Globus pallidus (tissue), 1 donor: ENCODE measurements at regions not wholly inside any gene's neighbourhood (a gene's known extent, or its start where the extent isn't known, plus 50 kb on each side); places are given as distances from the start of the nearest gene placed in this dataset.
A peak's percentile ranks its signal among the peaks of the same experiment; 100 is the strongest.
"Not testable (repeated sequence)": the region's sequence is repeated elsewhere in the genome, so short reads cannot be mapped to it uniquely, and the experiment has no call there.

Experiments used
- DNase-seq: peaks from one replicate; pipeline ENCODE4 v3.0.0-alpha.2; 2015; ENCODE audit warnings: low spot score

DNA sequence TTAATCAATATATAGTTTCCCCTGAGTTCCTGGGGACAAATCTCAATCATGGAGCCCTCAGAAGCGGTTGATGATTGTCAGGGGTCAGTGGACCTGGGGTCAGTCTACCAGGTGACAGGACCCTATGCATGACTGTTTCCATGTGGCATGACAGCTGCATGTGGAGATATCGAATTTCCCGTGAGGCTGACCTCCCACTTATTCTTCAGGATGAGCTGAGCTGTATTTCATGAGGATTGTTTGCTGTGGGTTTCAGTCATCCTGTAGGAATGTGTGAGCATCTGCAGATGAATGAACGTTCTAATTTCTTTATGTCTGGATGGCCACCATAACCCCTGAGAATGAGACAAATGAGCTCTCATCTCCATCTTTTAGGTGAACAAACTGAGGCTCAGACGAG, 93.0 kb upstream of the HES1 start:
- DNase-seq = no peak

DNA sequence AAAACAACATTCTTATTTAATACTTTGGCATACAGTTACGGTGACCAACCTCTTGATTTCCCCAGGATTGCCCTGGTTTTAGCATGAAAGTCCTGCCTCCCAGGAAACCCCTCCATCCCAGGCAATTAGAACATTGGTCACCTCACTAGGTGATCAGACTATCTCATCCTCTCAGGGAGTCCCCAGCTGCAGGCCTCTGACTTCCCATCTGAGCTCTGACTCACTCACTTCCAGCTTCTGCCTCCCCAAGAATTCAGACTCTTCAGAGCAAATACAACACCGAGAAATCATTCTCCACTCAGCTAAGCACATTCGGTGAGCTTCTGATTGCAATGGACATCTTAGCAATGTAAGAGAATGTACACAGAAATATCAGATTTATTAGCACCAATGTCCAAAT, 92.4 kb upstream of the HES1 start:
- DNase-seq = no peak

DNA sequence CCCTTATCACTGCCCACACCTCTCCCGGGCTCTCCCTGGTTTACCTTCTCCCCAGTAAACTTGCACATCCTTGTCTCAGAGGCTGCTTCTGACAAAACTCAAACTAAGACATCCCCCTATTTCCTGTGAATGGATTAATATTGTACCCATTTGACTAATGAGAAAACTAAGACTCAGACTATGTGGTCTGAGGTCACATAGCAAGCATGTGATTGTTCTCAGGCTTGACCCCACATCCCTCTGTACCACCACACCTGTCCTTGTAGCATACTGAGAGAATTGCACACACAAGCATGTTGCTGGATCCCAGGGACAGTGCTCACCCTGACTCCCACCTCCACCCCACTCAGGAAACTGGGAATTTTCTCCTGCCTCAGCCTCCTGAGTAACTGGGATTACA, 90.7 kb upstream of the HES1 start:
- no peak for DNase-seq

DNA sequence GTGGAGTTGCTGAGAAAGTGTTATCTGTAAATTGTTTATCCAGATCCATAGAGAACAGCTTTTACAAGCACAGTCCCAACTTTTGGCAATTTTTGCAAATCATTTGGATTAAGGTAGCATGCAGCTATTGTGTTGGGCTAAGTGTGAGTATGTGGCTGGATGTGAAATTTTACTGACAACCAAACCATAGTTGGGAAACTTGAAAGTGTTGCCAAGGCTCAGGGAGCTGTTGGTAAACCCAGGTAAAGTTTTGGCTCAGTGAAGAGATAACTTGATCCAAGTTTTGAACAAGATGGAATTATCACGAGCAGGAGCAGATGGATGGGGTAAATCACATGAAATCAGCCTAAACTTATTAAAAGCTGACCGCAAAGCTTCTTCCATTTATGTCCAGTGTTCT, 90.0 kb upstream of the HES1 start:
- DNase-seq = no peak

DNA sequence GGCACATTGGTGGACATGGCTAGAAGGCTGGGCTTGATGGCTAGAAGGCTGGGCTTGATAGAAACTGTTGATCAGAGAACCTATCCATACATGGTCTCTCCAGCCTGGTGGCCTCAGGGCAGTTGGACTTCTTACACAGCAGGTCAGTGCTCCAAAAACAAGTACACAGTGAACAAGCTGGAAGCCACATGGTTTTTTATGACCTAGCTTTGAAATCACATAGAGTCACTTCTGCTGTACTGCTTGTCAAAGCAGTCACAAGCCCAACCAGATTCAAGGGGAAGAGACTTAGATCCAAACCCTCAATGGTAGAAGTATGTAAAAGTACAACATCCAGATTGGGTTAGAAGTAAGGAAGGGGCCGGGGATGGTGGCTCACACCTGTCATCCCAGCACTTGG, 89.4 kb upstream of the HES1 start:
- no peak for DNase-seq

DNA sequence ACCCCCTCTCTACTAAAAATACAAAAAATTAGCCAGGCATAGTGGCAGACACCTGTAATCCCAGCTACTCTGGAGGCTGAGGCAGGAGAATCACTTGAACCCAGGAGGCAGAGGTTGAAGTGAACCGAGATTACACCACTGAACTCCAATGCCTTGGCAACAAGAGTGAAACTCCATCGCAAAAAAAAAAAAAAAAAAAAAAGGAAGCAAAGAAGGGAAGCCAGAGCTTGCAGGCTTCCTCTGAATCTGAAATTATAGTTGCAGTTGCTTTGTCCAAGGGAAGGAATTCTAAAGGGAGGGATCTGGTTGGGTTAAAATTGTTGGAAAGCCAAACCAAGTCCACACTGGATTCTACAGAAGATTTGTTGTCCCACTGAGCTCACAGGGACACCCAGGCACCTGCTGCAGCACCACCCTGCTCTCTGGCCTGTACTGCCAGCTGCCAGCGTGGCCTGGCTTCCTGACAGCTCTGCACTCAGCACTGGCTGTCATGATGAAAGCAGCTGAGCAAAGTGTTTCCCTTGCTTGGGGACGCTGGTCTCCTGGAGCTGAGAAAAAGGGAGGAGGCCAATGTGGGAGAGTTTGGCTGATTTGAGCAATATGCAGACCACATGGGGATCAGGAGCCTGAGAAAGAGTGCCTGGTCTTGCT, 88.8 kb upstream of the HES1 start:
- peak; percentile 71 for DNase-seq

DNA sequence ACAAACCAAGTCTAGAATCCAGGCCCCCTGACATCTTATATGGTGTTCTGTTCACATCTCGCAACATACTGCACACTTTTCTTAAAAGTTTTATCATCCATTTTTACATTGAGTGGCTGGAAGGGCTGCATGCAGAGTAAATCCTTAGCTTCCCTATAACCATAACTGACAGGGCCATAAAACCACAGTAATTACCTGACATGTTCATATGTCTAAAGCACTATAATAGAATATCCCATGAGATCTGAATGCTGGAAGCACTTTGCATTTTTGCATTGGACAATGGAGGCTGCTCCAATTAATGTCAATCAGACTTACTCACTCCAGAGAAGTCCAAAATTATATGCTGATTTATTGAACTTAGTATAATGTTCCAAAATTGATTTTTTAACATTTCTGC, 86.6 kb upstream of the HES1 start:
- no peak for DNase-seq

DNA sequence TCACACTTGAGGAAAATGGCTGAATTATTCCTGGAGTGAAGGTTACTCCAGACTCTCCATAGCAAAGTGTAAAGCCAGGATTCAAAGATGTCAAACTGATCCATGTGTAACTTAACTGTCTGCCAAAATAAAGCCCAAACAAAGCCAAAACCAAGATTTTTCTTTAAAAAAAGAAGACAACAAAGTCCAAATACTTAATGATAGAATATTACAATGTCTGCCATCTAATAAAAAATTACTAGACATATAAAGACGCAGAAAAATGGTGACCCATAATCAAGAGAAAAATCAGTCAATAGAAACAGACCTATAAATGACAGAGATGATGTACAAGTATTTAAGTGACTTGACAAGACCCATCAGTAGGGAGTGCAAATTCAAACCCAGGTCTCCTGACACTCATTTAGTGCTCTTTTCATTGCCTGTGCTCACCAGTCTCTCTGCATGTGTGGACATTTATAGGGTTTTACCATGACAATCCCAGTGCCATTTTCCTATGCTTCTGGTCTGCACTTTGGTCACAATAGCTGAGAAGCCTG, 85.1 kb upstream of the HES1 start:
- DNase-seq = no peak

DNA sequence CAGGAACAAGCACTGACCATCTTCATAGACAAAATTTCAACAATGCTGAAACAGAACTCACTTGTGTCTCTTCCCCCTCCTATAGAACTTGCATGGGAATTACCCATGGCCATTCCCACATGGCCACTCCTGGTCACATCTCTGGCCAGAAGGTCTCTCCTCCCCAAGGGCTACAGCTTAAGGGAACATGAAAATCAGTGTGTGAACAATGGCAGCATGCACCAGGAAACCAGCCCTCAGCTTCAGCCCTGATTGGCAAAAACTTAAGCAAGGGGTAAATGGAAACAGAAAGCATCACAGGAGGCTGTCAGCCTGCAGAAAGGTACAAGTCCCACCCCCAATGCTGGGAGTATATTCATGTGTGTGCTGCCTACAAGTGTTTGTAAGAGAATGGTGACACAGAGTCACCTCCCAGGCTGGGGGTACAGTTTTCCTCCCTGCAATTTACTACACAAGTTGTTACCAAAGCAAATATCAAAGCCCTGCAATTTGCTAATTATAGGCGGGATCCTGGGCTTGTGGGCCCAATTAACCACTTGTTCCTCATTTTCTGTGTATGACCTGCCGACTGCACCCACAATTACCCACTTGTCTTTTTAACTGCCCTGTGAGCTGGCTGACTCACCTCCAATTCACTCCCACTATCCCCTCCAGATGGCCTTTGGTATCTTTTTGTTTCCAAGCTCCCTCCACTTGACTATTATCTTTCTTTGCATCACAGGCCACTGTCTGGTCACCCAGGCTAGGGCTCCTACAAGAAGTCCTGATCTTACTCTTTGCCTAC, 84.4 kb upstream of the HES1 start:
- DNase-seq = no peak

DNA sequence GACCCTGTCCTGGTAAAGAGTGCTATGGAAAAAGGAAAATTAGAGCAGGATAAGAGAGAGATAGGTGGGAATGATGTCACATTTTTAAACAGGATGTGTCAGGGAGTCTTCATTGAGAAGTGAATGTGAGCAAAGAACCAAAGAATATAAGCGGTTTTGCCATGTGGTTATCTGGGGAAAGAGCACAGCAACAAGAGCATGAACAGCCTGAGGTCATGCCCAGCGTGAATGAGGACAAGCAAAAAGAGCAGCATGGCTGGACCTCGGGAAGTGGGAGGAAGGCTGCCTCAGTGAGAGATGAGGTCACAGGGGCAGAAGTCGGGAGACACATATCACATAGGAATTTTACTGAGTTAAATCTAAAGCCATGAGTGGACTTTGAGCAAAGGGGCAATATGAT, 82.8 kb upstream of the HES1 start:
- no peak for DNase-seq

DNA sequence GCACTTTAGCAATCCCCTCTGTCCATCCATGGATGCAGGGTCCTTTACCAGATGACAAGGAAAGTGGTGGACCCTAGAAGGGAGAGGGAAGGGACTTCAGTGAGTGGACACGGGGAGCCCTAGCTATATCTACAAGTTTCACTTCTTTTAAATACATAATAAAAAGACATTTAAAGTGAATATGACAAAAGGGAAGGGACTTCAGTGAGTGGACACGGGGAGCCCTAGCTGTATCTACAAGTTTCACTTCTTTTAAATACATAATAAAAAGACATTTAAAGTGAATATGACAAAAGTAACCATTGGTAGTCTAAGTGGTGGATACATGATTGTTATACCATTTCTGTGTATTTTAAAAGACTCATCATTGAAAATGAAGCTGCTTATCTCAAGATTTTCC, 81.9 kb upstream of the HES1 start:
- DNase-seq = no peak

DNA sequence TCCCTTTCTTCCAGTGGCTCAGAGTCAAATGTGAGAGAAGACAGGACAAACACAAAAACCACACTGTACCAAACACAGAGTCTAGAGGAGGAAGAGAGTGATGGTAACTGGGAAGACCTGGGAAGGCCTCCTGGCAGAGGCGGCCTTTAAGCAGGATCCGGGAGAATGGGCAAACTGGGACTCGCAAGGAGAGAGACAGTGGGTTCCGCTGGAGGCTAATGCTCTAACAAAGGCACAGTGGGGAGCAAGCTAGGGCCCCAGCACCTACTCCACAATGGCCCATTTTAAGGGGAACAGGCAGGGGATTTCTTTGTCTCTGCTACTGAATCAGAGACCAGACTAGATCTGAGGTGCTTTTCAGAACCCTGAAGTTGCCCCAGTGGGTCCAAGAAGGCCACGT, 81.4 kb upstream of the HES1 start:
- DNase-seq = no peak

DNA sequence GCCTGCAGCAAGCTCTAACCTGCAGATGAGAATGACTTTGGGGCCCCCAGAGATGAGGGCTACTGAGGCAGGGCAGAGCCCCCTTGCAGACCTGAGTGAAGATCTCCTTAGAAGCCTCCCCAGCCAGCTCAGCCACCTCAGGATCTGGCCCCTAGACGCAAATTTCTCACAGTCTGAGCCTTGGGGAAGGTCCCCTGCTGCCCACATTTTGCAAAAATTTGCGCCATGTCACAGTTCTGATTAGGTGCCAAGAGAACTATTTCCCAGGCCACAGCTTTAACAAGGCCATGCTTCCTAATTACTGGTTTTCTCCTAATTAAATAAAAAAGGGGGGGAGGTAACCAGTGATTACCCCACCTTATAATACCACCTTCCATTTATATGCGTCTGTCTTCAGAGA, 81.0 kb upstream of the HES1 start:
- DNase-seq = no peak

DNA sequence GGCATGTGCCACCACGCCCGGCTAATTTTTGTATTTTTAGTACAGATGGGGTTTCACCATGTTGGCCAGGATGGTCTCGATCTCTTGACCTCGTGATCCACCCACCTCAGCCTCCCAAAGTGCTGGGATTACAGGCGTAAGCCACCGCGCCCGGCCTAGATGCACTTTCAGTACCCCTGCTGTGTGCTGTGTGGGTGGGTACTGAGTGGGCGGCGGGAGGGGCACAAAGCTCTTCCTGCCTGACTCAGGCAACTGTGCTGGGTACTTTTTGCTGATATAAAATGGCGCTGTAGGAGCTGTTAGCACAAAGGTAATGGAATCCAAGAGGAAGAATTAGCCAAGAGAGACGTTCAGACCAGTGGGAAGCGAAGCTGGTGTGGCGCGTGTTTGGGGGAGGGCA, 79.6 kb upstream of the HES1 start:
- not testable (repeated sequence) for DNase-seq

DNA sequence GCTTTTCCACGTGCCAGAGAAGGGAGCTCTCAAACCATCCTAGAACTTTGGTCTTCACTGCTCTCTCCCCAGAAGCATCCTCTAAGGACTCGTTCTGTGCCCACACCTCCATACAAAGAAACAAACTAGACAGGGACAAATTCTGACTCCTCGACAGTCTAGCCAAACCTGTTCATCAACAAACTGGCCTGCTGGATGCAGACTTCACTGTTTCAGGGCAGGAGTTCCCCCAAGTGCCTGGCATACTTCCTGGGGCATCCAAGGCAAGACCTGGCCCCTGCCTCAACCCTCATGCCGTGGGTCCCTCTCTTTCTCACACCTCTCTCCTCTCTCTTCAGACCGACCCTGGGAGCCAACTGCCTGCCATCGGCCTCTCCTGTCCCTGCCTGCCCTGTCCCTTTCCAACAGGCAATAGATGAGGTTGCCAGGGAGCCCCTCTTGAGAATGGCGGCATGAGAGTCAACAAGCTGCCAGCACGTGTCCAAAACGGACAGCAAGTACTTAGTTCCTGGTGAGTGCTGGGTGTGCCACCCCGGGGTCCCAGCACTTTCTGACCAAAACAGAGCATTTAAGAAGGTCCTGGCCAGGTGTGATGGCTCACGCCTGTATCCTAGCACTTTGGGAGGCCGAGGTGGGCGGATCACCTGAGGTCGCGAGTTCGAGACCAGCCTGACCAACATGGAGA, 79.1 kb upstream of the HES1 start:
- DNase-seq = no peak

DNA sequence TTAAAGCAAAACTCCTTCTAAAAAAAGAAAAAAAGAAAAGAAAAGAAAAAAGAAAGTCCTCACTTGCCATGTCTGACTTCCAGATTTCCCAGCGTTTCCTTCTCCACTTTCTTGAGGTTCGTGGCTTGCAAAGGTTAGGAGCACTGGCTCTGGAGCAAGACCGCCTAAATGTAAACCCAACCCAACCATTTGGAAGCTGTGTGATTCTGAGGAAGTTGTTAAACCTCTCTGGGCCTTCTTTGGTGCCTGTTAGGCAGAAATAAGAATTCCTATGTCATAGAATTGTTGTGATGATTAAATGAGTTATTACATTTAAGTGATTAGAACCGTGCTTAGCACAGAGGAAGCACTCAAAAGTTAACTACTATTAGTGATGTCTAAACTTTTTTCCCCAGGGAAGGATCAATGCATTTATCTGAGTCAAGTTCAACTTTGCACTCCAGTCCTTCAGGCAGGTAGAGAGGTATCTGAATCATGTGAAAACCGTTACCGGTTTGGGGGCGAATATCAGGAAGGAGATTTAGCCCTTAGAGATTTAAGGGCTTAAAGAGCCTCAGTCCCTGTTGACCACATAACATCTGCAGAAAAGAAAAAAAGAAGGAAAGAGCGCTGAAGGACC, 78.3 kb upstream of the HES1 start:
- no peak for DNase-seq

DNA sequence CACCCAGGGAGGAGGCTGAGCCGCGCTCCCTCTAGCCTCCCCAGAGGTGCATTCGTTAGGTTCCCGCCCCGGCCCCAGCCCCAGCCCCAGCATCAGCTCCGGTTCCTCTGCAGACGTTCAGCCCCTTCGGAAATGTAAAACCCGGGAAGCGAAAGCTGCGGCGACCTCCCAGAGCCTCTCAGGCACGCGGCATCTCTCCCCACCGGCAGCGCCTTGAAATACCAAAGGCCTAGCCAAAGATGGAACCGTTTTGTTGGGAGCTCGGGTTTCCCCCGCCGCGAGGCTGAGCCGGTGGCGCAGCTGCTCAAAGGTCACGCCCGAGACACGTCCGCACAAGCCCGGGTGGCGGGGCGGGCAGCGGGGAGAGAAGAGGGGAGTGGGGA, 77.8 kb upstream of the HES1 start:
- DNase-seq = peak; percentile 43

DNA sequence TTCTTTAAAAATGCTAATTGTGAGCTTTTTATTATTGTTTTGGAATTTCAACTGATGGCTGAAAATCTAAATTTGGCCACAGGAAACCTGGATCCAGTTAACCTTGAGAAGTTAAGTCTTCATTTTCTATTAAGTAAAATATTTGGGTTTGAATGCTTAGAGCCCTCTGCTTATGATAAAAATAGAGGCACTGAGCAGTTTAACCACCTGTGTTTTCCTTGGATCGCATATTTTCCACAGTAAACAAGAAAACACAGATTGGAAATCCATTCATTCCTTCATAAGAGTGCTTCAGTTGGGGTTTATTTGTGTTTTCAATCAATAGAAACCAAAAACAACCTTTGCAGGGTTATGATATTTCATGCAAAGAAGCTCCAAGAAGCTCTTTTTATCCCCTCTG, 77.2 kb upstream of the HES1 start:
- no peak for DNase-seq

DNA sequence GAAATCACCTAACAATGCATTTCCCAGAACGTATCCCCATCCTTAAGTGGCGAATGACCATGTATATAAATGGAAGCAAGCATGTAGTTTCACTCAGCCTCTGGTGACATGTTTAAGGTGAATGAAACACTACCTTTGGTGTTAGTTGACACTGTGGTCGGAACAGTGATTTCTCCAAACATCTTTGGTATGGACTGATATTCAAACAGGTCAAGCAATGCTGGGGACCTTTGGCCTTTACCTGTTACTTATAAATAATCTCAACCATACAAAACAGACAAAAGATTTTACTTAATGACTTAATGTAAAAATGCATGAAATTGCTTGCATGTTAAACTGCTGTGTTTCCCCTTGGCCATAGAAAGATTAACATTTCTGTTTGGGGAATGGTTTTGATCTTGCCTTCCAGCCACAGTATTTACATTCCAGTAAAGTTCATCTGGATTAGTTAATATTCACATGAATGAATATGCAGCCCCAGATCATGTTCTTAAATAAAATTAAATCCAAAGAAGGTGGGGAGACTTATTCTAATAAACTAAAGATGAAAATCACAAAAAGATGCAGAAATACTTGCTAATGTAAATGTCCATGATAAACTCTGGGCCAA, 74.4 kb upstream of the HES1 start:
- no peak for DNase-seq

DNA sequence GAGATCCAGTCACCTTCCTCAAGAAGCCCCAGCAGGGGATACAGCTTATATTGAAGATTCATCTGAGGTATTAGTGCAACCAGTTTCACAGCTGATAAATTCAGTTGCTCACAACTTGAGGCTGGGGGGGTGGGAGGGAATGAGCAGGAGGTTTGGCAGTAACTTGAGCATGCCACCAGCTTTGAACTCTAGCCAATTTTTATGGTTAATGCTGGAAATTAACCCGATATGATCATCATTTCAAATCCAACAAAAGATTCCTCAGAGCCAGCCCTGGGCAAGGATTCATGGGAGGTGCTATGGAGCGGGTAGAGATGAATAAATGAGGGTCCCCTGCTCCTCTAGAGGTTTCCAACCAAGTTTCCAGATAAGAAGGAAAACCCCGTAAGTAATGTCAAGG, 73.1 kb upstream of the HES1 start:
- DNase-seq = no peak

DNA sequence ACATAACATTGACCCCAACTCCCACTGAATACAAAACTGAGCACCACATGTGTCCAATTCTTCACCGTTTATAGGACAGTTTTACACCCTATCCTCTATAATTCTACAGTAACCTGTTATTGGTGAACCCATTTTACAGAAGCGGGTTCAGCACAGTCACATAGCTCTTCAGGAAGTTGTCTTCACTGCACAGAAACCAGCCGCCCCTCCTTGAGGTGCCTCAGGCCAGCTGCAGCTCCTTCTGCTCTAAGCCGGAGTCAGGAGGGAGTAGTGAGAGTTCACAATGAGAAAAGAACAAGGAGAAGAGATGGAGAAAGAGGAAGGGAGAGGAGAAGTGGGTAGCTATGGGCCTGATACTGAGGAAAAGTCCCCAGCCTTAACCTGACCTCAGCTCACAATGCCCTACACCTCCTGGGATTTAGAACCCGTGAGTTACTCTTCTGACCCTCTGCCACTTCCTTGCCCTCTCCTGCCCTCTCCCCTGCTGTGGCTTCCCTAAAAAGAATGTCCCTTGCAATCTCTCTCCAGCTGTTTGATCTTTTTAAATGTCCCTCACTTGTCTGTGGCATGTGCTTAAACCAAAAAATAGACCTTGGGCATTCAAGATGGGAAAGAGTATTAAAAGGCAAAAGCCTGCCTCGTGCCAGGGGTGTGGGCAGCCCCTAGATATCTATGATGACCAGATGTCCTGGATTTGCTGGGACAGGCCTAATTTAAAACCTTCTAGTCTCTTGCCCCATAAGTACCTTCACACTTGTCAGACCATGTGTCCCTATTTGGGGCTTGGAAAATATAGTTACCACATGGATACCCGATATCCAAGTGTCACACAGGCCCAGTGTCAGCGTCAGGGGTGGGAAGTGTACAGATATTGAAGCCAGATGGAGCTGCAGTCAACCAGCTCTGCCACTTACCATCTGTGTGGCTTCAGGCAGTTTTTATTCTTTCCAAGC, 71.3 kb upstream of the HES1 start:
- no peak for DNase-seq
